GM20000 (cell line): ENCODE measurements at regions not wholly inside any gene's neighbourhood (a gene's known extent, or its start where the extent isn't known, plus 50 kb on each side); places are given as distances from the start of the nearest gene placed in this dataset.

Source experiments
- DNase-seq: peaks from one replicate; pipeline ENCODE4 v3.0.0; 2012; ENCODE audit warnings: low spot score
- CTCF ChIP-seq: IDR thresholded peaks from 2 replicates; pipeline ENCODE4 v1.5.1; 2012; ENCODE audit warnings: mild to moderate bottlenecking, control low read depth; ENCODE audit errors: extremely low read depth, missing control alignments

DNA sequence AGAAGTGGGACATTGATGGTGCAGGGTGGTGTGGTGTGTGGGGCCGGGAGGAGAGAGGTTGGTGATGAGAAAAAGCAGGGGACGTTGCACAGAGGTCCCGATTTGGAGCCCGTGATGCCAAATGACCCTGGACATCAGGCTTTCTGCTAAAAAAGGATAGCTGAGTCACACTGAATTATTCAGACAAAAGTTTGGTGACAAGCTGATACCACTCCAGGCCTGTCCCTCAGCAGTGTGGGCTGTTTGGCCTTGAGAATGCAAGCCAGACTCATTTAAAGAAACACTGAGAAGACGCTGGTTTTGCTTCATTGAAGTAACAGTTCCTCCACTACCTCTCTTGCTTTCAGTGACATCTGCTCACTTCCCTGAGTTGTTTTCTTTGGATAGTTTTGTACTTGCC lies 262.1 kb upstream of the PWP1 start:
- TF ChIP-seq CTCF: no peak
- no peak for DNase-seq

- TF ChIP-seq CTCF: no peak
- DNase-seq: no peak
Observed at GRCh38 chr12:107429006-107429705, 256.4 kb upstream of the PWP1 start.

GRCh38 chr12:107431942-107432341 lies 253.7 kb upstream of the PWP1 start:
- no peak for TF ChIP-seq CTCF
- DNase-seq: no peak

DNA sequence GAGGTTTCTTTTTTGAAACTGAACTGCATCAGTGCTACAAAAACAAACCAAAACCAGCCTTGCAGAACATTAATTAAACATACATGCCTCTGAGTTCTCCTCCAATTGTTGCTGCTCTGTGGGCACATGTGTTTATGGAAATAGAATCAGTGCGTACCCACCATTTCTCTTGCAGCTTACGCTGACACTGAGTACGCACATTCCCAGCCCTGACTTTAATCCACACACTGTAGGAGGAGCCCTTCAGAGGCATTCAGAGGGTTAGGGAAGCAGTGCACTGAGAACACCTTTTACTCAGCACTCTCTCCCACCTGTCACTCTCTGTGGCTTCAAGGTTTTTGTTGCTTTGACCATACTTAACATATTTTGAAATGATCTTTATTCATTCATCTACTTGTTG lies 250.5 kb upstream of the PWP1 start:
- DNase-seq: no peak
- no peak for TF ChIP-seq CTCF

GRCh38 chr12:107435520-107435919 lies 250.1 kb upstream of the PWP1 start:
- DNase-seq: no peak
- TF ChIP-seq CTCF: no peak

DNA sequence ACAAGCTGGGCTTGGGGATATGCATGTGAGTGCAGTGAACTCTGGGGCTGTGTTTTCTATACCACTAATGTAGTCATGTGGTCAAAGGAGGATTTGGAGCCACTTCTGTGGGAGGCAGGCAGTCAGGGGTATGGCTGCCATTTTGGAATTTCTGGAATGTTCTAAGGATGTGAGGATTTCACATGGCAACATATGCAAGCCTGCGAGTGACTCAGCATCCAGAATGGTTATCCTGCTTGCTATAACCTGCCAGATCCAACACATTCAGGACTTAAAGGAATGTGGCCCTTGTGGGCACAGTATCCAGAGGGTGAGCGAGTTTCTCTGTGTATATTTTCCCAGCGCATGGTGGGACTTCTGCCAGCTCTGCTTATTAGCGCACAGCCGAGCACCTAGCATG lies 249.2 kb upstream of the PWP1 start:
- no peak for DNase-seq

DNA sequence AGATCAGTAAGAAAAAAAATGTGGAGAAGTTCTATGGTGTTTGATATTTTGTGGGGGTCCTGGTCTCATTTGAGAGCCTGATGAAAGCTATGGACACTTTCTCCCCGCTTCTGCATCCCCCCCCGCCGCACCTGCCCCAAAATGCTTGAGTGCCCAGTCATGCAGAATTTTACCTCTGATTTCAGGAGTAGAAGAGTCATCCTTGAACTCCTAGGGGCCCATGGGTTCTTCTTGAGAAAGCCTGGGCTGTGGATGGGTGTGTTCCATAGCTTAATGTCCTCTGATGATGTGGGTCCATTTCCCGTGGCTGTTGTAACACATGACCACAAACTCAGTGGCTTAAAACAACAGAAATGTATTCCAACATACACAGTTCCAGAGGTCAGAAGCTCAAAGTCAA lies 248.8 kb upstream of the PWP1 start:
- no peak for DNase-seq
- no peak for TF ChIP-seq CTCF

More for the DNA sequence above, 249.2 kb upstream of the PWP1 start:
- TF ChIP-seq CTCF: no peak
